ENCODE measurements at regions not wholly inside any gene's neighbourhood (a gene's known extent, or its start where the extent isn't known, plus 50 kb on each side); places are given as distances from the start of the nearest gene placed in this dataset.

GRCh38 chr18:46322941-46323340 lies 218.8 kb downstream of the HAUS1 start:
- TF ChIP-seq EZH2 (IDR thresholded peaks at IDR 0.05) (no peak), RAD21 (IDR thresholded peaks at IDR 0.05; ENCODE audit: low read depth) (no peak), POLR2A (IDR thresholded peaks at IDR 0.05; ENCODE audit: borderline replicate concordance, extremely low read depth, insufficient read depth, insufficient read length) (no peak), POLR2AphosphoS5 (IDR thresholded peaks at IDR 0.05; ENCODE audit: low read depth, low read length) (no peak), SRF (IDR thresholded peaks at IDR 0.05; ENCODE audit: low read depth) (no peak), YY1 (IDR thresholded peaks at IDR 0.05; ENCODE audit: extremely low read depth, insufficient replicate concordance, low read depth, low read length) (no peak), CTCF (IDR thresholded peaks at IDR 0.05 in 2 of 3, conservative IDR thresholded peaks at IDR 0.05 in 1 of 3; ENCODE audit: borderline replicate concordance in 1 of 3, insufficient read depth in 1 of 3, low read depth in 2 of 3, low read length in 2 of 3) (no peak), EGR1 (IDR thresholded peaks at IDR 0.05; ENCODE audit: low read depth) (no peak), ZNF274 (IDR thresholded peaks at IDR 0.05; ENCODE audit: low read depth, low read length) (no peak), JUND (IDR thresholded peaks at IDR 0.05) (no peak), SIN3A (IDR thresholded peaks at IDR 0.05; ENCODE audit: low read depth) (no peak), TCF7L2 (IDR thresholded peaks at IDR 0.05; ENCODE audit: borderline replicate concordance, extremely low read depth, insufficient read depth, insufficient read length) (no peak), REST (IDR thresholded peaks at IDR 0.05; ENCODE audit: low read depth) (no peak)

Measured in HCT116 (cell line).